GM12892 (cell line): ENCODE measurements at regions not wholly inside any gene's neighbourhood (a gene's known extent, or its start where the extent isn't known, plus 50 kb on each side); places are given as distances from the start of the nearest gene placed in this dataset.

Source experiments
- POLR2A ChIP-seq: IDR thresholded peaks from 2 replicates; pipeline ENCODE4 v1.6.1; 2011; ENCODE audit warnings: low read depth, low read length, control low read depth
- POLR2AphosphoS5 ChIP-seq: IDR thresholded peaks from 2 replicates; pipeline ENCODE4 v1.6.1; 2011; ENCODE audit warnings: low read depth, low read length, control low read depth
- TAF1 ChIP-seq: IDR thresholded peaks from 2 replicates; pipeline ENCODE4 v1.6.1; 2011; ENCODE audit warnings: low read depth, mild to moderate bottlenecking, control low read depth, low read length, borderline replicate concordance

GRCh38 chr2:176679061-176679669 is 409.9 kb downstream of the MTX2 start:
- no peak for TF ChIP-seq TAF1
- TF ChIP-seq POLR2AphosphoS5, result no peak
- TF ChIP-seq POLR2A, result no peak
